HEK293T (cell line): ENCODE measurements at regions not wholly inside any gene's neighbourhood (a gene's known extent, or its start where the extent isn't known, plus 50 kb on each side); places are given as distances from the start of the nearest gene placed in this dataset.

Experiments
- CTCF ChIA-PET: fragments of 350-600 bp; formaldehyde crosslinking; extraction: SDS; loops from one replicate; lab custom pipeline; 2021; ENCODE audit warnings: antibody characterized with exemption, inconsistent platforms; lab: Yijun Ruan, JAX
- POLR2A ChIA-PET: fragments of 350-600 bp; formaldehyde crosslinking; extraction: SDS; loops from one replicate; lab custom pipeline; 2020; ENCODE audit warnings: antibody characterized with exemption, inconsistent platforms; lab: Yijun Ruan, JAX
- DNase-seq: peaks from one replicate; pipeline ENCODE4 v3.0.0; 2012; ENCODE audit warnings: mixed read lengths; ENCODE audit errors: extremely low spot score
- ARNT ChIP-seq: fragments of 450-650 bp; IDR thresholded peaks from 2 replicates; pipeline ENCODE4 v1.6.1; 2017; ENCODE audit warnings: mild to moderate bottlenecking
- BHLHE40 ChIP-seq: fragments of 450-650 bp; IDR thresholded peaks from 2 replicates; pipeline ENCODE4 v1.6.1; 2016; ENCODE audit warnings: mild to moderate bottlenecking, moderate library complexity, borderline replicate concordance
- CTBP1 ChIP-seq: fragments of 450-650 bp; IDR thresholded peaks from 2 replicates; pipeline ENCODE4 v1.6.1; 2016; ENCODE audit warnings: borderline replicate concordance
- ELF4 ChIP-seq: fragments of 450-650 bp; IDR thresholded peaks from 2 replicates; pipeline ENCODE4 v1.6.1; 2017; ENCODE audit warnings: antibody characterized with exemption
- FOXA1 ChIP-seq: fragments of 450-650 bp; IDR thresholded peaks from 2 replicates; pipeline ENCODE4 v1.6.1; 2016; ENCODE audit warnings: mild to moderate bottlenecking
- FOXK2 ChIP-seq: fragments of 450-650 bp; IDR thresholded peaks from 2 replicates; pipeline ENCODE4 v1.6.1; 2016; ENCODE audit warnings: mild to moderate bottlenecking
- FOXM1 ChIP-seq: fragments of 450-650 bp; IDR thresholded peaks from 2 replicates; pipeline ENCODE4 v1.6.1; 2017; ENCODE audit warnings: mild to moderate bottlenecking, borderline replicate concordance
- HDGF ChIP-seq: fragments of 450-650 bp; IDR thresholded peaks from 2 replicates; pipeline ENCODE4 v1.6.1; 2017; ENCODE audit warnings: antibody characterized with exemption, borderline replicate concordance
- L3MBTL2 ChIP-seq: fragments of 450-650 bp; conservative IDR thresholded peaks from 2 replicates; pipeline ENCODE4 v1.6.1; 2016; ENCODE audit warnings: mild to moderate bottlenecking
- LEF1 ChIP-seq: fragments of 450-650 bp; IDR thresholded peaks from 2 replicates; pipeline ENCODE4 v1.6.1; 2017; ENCODE audit warnings: mild to moderate bottlenecking, borderline replicate concordance
- NFRKB ChIP-seq: fragments of 450-650 bp; IDR thresholded peaks from 2 replicates; pipeline ENCODE4 v1.6.1; 2016; ENCODE audit warnings: mild to moderate bottlenecking, moderate library complexity
- SP1 ChIP-seq: fragments of 450-650 bp; IDR thresholded peaks from 2 replicates; pipeline ENCODE4 v1.6.1; 2017
- SUZ12 ChIP-seq: fragments of 450-650 bp; IDR thresholded peaks from 2 replicates; pipeline ENCODE4 v1.6.1; 2016; ENCODE audit warnings: mild to moderate bottlenecking
- TARDBP ChIP-seq: fragments of 450-650 bp; IDR thresholded peaks from 2 replicates; pipeline ENCODE4 v1.6.1; 2016
- ZNF384 ChIP-seq: fragments of 450-650 bp; IDR thresholded peaks from 2 replicates; pipeline ENCODE4 v1.6.1; 2016
- TF ChIP-seq, protein P1 (sequence below): fragments of 450-650 bp; IDR thresholded peaks from 2 replicates; pipeline ENCODE4 v1.6.1; 2016

DNA sequence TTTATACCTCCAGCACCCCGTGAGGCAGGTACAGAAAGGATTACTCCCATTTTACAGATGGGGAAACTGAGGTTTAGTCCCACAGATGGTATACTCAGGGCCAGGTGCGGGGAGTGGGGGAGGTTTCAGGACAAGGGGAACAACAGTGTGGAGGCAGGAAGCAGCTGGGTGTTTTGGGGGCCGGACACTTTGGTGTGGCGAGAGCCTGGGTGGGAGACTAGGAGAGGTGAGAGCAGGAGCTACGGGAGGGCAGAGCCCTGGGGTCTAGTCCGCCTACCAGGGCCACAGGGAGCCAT lies 61.7 kb downstream of the DIO3 start:
- no peak for TF ChIP-seq SUZ12
- no peak for TF ChIP-seq L3MBTL2
- POLR2A ChIA-PET: no interaction called here
- CTCF ChIA-PET: no interaction called here
- no peak for DNase-seq

DNA sequence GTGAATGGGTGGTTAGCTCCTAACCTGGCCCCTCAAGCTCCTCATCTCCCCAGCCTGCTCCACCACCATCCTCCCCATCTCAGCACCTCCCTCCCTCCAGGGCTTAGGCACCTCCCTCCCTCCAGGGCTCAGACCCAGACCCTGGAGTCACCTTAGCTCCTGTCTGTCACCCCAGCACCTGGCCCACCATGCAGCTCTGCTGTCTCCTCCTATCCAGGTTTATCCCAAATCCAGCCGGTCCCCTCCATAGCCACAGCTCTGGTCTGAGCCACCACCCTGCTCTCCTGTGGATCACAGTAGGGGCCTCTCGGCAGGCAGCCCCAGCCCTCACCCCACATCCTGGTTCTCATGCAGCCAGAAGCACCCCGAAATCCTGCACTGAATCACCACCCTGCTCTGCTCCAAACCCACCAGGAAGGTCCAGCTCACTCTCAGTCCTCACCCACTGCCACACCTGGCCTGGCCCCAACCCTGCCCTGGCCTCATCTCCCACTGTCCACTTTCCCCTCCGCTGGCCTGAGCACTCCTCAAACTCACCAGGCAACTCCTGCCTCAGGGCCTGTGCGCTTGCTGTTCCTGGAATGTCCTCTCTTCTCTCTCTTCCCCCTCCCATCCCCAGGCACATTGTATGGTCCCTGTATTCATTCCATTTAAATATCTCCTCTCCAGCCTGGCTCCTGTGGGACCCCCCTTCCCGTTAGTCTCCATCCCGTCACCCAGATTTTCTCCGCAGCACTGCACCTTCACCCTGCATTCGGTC lies 62.6 kb downstream of the DIO3 start:
- TF ChIP-seq ZNF384 (no peak), ELF4 (no peak), TARDBP (no peak), FOXA1 (no peak), L3MBTL2 (no peak), SUZ12 (no peak), CTBP1 (no peak), SP1 (no peak), ARNT (no peak), LEF1 (no peak), HDGF (no peak), NFRKB (no peak), FOXM1 (no peak), BHLHE40 (no peak), FOXK2 (no peak)
- TF ChIP-seq, protein P1, sequence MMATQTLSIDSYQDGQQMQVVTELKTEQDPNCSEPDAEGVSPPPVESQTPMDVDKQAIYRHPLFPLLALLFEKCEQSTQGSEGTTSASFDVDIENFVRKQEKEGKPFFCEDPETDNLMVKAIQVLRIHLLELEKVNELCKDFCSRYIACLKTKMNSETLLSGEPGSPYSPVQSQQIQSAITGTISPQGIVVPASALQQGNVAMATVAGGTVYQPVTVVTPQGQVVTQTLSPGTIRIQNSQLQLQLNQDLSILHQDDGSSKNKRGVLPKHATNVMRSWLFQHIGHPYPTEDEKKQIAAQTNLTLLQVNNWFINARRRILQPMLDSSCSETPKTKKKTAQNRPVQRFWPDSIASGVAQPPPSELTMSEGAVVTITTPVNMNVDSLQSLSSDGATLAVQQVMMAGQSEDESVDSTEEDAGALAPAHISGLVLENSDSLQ: no peak
- ChIA-PET CTCF (no interaction called here), POLR2A (no interaction called here)
- no peak for DNase-seq

DNA sequence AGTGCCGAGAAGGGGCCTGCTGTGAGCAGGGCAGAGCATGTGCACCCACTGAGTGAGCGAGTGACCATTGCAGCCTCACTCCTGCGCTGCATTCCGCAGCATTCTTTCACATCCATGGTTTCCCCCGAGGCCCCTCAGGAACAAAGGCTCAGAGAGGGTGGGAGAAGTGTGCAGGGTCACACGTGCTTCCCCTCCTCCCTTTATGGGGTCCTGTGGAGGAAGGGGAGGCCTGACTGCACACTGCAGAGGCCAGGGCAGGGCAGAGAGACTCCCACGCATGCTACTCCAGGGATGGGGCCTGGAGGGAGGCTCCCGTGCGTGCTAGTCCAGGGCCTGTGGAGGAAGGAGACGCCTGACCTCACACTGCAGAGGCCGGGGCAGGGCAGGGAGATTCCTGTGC lies 63.2 kb downstream of the DIO3 start:
- POLR2A ChIA-PET: no interaction called here
- CTCF ChIA-PET: no interaction called here
- TF ChIP-seq SP1 (no peak), FOXA1 (no peak), HDGF (no peak), FOXK2 (no peak), LEF1 (no peak), BHLHE40 (no peak), ZNF384 (no peak)
- DNase-seq: no peak

DNA sequence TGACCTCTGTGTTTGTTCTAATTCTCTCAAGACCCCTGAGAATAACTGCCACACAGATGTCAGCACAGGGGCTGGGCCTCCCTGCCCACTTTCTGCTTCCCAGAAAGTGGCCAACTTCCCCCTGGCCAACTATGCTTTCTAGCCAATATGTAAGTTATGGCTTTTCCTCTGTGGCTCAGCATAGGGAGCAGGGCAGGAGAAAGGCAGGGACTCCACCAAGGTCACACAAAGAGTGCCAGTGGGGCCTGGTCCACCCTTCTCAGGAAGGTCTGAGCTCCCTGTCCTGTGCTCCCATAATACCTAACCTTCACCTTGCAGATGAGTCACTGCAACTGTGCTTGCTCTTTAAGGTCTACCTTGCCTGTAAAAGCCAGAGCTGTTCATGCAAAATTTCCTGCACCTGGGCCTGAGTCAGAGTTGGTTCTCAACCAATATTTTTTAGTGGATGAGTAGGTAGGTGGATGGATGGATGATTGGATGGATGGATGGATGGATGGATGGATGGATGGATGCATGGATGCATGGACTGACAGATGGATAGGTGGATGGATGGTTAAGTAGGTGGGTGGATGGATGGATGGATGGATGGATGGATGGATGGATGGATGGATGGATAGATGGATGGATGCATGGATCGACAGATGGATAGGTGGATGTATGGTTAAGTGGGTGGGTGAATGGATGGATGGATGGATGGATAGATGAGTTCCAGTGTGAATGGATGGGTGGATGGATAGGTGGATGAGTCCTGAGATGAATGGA lies 64.2 kb downstream of the DIO3 start:
- CTCF ChIA-PET: no interaction called here
- POLR2A ChIA-PET: no interaction called here
- no peak for DNase-seq
- TF ChIP-seq BHLHE40: no peak
- no peak for TF ChIP-seq FOXM1
- no peak for TF ChIP-seq FOXK2
- TF ChIP-seq CTBP1: no peak
- no peak for TF ChIP-seq ZNF384
- no peak for TF ChIP-seq NFRKB
- no peak for TF ChIP-seq HDGF
- no peak for TF ChIP-seq ELF4
- TF ChIP-seq, protein P1: no peak
- no peak for TF ChIP-seq SUZ12
- no peak for TF ChIP-seq LEF1
- no peak for TF ChIP-seq SP1
- TF ChIP-seq L3MBTL2: no peak
- TF ChIP-seq ARNT: no peak
- no peak for TF ChIP-seq FOXA1
- no peak for TF ChIP-seq TARDBP

DNA sequence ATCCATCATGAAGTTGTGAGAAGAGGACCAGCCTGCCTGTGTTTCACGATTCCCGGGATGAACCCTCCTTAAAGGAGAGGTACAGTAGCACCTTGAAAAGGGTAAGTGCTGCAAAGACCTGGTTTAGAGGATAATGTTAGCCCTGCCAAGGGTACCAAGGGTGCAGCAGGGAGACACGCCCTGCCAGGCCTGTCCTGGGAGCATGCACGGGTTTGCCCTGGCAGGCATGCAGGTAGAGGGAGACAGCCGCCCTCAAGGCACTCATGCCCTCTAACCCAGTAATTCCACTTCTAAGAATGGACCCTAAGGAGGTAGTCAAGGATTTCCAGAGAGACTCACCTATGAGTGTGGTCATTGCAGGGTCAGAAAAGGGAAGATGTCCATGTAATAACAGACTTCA lies 65.0 kb downstream of the DIO3 start:
- ChIA-PET POLR2A (no interaction called here), CTCF (no interaction called here)
- DNase-seq: no peak
- no peak for TF ChIP-seq SP1
- TF ChIP-seq SUZ12: no peak
- no peak for TF ChIP-seq ELF4
- TF ChIP-seq ARNT: no peak
- no peak for TF ChIP-seq HDGF
- TF ChIP-seq LEF1: no peak
- TF ChIP-seq, protein P1: no peak
- no peak for TF ChIP-seq NFRKB
- no peak for TF ChIP-seq TARDBP
- no peak for TF ChIP-seq L3MBTL2
- TF ChIP-seq BHLHE40: no peak
- no peak for TF ChIP-seq FOXA1
- no peak for TF ChIP-seq FOXK2
- no peak for TF ChIP-seq ZNF384
- no peak for TF ChIP-seq FOXM1
- no peak for TF ChIP-seq CTBP1

DNA sequence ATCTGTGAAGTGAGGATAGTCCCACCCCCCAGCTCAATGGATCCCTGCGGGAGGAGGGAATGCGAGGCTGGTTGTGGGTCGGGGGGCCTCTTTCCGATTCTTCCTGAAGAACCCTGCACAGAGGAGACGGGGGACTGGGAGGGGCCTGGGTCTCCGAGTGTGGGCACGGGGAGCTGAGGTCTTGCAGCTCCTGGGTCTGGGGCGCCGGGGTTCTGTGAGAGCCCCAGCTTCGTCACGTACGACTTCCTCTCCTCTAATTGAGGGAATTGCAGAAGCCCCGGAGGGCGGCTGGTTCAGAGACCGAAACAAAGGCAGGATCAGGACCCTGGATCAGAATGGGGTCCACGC lies 66.6 kb downstream of the DIO3 start:
- DNase-seq: no peak
- TF ChIP-seq CTBP1: no peak
- TF ChIP-seq L3MBTL2: no peak
- TF ChIP-seq NFRKB: no peak
- CTCF ChIA-PET: interaction anchor here (0.7 to 1.3 kb wide), 2 partner anchors 10 to 785 kb away, joined by 3 read pairs; no protein-coding TSS in a partner anchor
- POLR2A ChIA-PET: no interaction called here
